Activated T-cell treated with anti-CD3 and anti-CD28 coated beads for 48 hours (primary cell): ENCODE measurements at regions not wholly inside any gene's neighbourhood (a gene's known extent, or its start where the extent isn't known, plus 50 kb on each side); places are given as distances from the start of the nearest gene placed in this dataset.

Experiments
- DNase-seq: peaks from one replicate; pipeline ENCODE4 v3.0.0-alpha.2; 2020; ENCODE audit warnings: low read depth

GRCh38 chr22:49302150-49302460, 525.6 kb downstream of the BRD1 start:
- DNase-seq: no peak

- DNase-seq: no peak
Observed at GRCh38 chr22:49301398-49302149, 526.1 kb downstream of the BRD1 start.

GRCh38 chr22:49300951-49301397, 526.7 kb downstream of the BRD1 start:
- DNase-seq: no peak

- DNase-seq: no peak
Observed at GRCh38 chr22:49300241-49300640, 527.4 kb downstream of the BRD1 start.

- no peak for DNase-seq
Observed at GRCh38 chr22:49299821-49300231, 527.8 kb downstream of the BRD1 start.

- no peak for DNase-seq
Observed at GRCh38 chr22:49298834-49299750, 528.6 kb downstream of the BRD1 start.

GRCh38 chr22:49297871-49298721, 529.6 kb downstream of the BRD1 start:
- no peak for DNase-seq

GRCh38 chr22:49297286-49297870, 530.3 kb downstream of the BRD1 start:
- no peak for DNase-seq

- no peak for DNase-seq
Observed at GRCh38 chr22:49296561-49296960, 531.1 kb downstream of the BRD1 start.

- no peak for DNase-seq
Observed at GRCh38 chr22:49295851-49296560, 531.7 kb downstream of the BRD1 start.

- DNase-seq: no peak
Observed at GRCh38 chr22:49295465-49295743, 532.3 kb downstream of the BRD1 start.

- no peak for DNase-seq
Observed at GRCh38 chr22:49294656-49295464, 532.8 kb downstream of the BRD1 start.

GRCh38 chr22:49292909-49293308, 534.8 kb downstream of the BRD1 start:
- no peak for DNase-seq

- DNase-seq: no peak
Observed at GRCh38 chr22:49291781-49292180, 535.9 kb downstream of the BRD1 start.

GRCh38 chr22:49291169-49291568, 536.5 kb downstream of the BRD1 start:
- no peak for DNase-seq

- DNase-seq: no peak
Observed at GRCh38 chr22:49290711-49291110, 537.0 kb downstream of the BRD1 start.

GRCh38 chr22:49289822-49290679, 537.6 kb downstream of the BRD1 start:
- no peak for DNase-seq

GRCh38 chr22:49286181-49286760, 541.4 kb downstream of the BRD1 start:
- DNase-seq: no peak

- DNase-seq: no peak
Observed at GRCh38 chr22:49284931-49285330, 542.7 kb downstream of the BRD1 start.
